ENCODE measurements at regions not wholly inside any gene's neighbourhood (a gene's known extent, or its start where the extent isn't known, plus 50 kb on each side); places are given as distances from the start of the nearest gene placed in this dataset.
"Not testable (repeated sequence)": the region's sequence is repeated elsewhere in the genome, so short reads cannot be mapped to it uniquely, and the experiment has no call there.

DNA sequence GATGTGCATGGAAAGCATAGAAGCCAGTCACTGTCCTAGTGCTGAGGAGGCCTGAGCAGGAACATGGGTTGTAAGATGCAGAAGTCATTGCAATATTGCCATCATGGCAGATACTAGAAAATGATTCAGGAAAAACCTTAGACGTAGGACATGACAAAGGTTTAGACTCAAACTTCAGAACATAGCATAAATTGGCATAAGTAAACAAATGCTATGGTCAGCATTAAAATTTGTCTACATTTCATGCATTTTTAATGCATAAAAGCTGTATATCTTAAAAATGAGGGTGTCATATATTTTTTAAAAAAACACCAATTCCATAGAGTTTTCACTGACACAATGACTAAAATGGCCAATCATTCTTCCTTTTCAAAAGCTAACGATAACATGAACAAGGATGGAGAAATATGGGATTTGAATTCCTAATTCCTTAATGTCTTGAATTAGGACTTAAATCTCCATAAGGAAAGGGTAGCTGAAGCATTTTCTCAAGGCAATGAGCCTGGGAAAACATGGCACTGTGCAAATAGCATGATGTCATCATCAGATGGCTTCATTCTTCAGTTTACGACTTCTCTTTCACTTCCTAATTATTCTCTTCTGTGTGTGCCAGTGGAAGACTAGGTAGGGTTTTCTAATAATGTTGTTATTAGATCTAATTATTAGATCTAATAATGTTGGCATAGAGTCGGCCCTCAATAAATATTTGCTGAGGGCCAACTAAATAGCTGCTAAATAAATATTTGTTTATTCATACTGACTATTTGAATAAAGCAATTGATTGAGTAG, 125.1 kb upstream of the FRG1 start:
- H3K9me3 Mint-ChIP-seq = peaks cover 5% of the 10 kb centered on the region
- H3K4me3 Mint-ChIP-seq = no peak overlapping the region
- H3K27me3 Mint-ChIP-seq = peaks cover 16% of the 10 kb centered on the region
- H3K36me3 Mint-ChIP-seq = peaks cover 5% of the 10 kb centered on the region
- no peak for DNase-seq
- H3K4me1 Mint-ChIP-seq = no peaks in the 10 kb centered on the region
- H3K27ac Mint-ChIP-seq = no peak overlapping the region

GRCh38 chr4:189822326-189822725, 118.3 kb upstream of the FRG1 start:
- H3K4me1 Mint-ChIP-seq = no peaks in the 10 kb centered on the region
- no peaks in the 10 kb centered on the region for H3K36me3 Mint-ChIP-seq
- H3K9me3 Mint-ChIP-seq = no peaks in the 10 kb centered on the region
- H3K27me3 Mint-ChIP-seq = no peaks in the 10 kb centered on the region
- H3K4me3 Mint-ChIP-seq = no peak overlapping the region
- no peak for DNase-seq
- no peak overlapping the region for H3K27ac Mint-ChIP-seq

DNA sequence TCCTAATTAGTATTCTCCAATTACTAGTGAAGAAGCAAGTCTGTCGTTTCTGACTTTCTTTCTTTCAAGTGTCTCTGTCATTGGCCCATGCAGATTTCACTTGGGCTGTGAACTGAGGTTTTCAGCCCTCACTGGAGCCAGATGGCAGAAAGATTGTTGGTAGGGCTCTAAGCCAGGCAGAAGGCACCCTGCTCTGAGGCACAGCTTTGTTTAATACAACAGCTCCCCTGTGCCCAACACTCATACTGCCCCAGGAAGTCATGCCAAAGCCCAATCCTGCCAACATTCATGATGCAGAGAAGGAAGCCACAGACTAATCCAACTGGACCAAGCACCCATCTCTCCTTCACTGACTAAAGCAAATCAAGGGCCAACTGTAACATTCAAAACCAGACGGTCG, 117.1 kb upstream of the FRG1 start:
- DNase-seq = no peak
- Mint-ChIP-seq H3K4me1 (no peaks in the 10 kb centered on the region), H3K4me3 (no peak overlapping the region), H3K27me3 (no peaks in the 10 kb centered on the region), H3K36me3 (no peaks in the 10 kb centered on the region), H3K27ac (no peak overlapping the region), H3K9me3 (no peaks in the 10 kb centered on the region)

- H3K9me3 Mint-ChIP-seq = no peaks in the 10 kb centered on the region
- H3K4me1 Mint-ChIP-seq = no peaks in the 10 kb centered on the region
- no peak overlapping the region for H3K4me3 Mint-ChIP-seq
- no peak overlapping the region for H3K27ac Mint-ChIP-seq
- no peaks in the 10 kb centered on the region for H3K27me3 Mint-ChIP-seq
- DNase-seq = no peak
- H3K36me3 Mint-ChIP-seq = no peaks in the 10 kb centered on the region
Observed at GRCh38 chr4:189825466-189825865, 115.2 kb upstream of the FRG1 start.

- Mint-ChIP-seq H3K27me3 (no peaks in the 10 kb centered on the region), H3K4me1 (no peaks in the 10 kb centered on the region), H3K36me3 (no peaks in the 10 kb centered on the region), H3K4me3 (no peak overlapping the region), H3K9me3 (no peaks in the 10 kb centered on the region), H3K27ac (no peak overlapping the region)
- no peak for DNase-seq
Observed at GRCh38 chr4:189826657-189827056, 114.0 kb upstream of the FRG1 start.

GRCh38 chr4:189828081-189828697, 112.5 kb upstream of the FRG1 start:
- Mint-ChIP-seq H3K4me1 (no peaks in the 10 kb centered on the region), H3K36me3 (no peaks in the 10 kb centered on the region), H3K27ac (no peak overlapping the region), H3K4me3 (no peak overlapping the region), H3K9me3 (no peaks in the 10 kb centered on the region), H3K27me3 (no peaks in the 10 kb centered on the region)
- DNase-seq = no peak

DNA sequence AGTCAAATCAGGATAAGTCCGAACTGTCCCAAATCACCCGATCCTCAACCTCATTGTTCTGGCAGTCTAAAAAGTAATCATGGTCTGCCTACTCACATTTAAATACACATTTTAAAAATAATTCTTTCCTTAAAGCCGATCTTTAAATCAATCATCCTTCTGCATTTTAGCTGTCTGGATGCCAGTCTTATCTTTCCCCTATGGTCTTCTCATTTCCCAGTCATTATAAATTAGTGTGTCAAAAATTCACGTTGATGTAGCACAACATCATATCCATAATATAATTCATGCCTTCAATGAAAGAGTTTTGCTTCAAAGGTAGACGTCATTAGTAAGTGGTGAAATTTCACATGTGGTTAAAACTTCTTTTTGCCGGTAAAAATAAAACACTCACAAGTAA, 108.1 kb upstream of the FRG1 start:
- H3K9me3 Mint-ChIP-seq = peaks cover 1% of the 10 kb centered on the region
- no peaks in the 10 kb centered on the region for H3K4me1 Mint-ChIP-seq
- no peaks in the 10 kb centered on the region for H3K36me3 Mint-ChIP-seq
- DNase-seq = no peak
- H3K27ac Mint-ChIP-seq = no peak overlapping the region
- no peak overlapping the region for H3K4me3 Mint-ChIP-seq
- H3K27me3 Mint-ChIP-seq = no peaks in the 10 kb centered on the region

- H3K36me3 Mint-ChIP-seq = no peaks in the 10 kb centered on the region
- no peak for DNase-seq
- no peak overlapping the region for H3K27ac Mint-ChIP-seq
- H3K27me3 Mint-ChIP-seq = no peaks in the 10 kb centered on the region
- H3K9me3 Mint-ChIP-seq = peaks cover 1% of the 10 kb centered on the region
- H3K4me1 Mint-ChIP-seq = no peaks in the 10 kb centered on the region
- no peak overlapping the region for H3K4me3 Mint-ChIP-seq
Observed at GRCh38 chr4:189834616-189835015, 106.1 kb upstream of the FRG1 start.

DNA sequence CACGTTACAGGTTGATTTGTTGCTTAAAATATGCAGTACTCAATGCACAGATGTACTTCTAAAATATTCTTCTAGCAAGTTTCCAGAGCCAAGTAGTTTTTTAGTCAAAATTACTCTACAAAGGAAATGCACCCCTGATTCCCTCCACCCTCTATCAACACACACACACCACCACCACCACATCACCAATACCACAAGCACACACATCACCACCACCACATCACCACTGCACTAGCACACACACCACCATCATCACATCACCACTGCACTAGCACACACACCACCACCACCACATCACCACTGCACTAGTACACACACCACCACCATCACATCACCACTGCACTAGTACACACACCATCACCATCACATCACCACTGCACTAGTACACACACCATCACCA, 105.2 kb upstream of the FRG1 start:
- H3K36me3 Mint-ChIP-seq = no peaks in the 10 kb centered on the region
- H3K4me1 Mint-ChIP-seq = no peaks in the 10 kb centered on the region
- H3K27ac Mint-ChIP-seq = no peak overlapping the region
- H3K27me3 Mint-ChIP-seq = no peaks in the 10 kb centered on the region
- peaks cover 1% of the 10 kb centered on the region for H3K9me3 Mint-ChIP-seq
- H3K4me3 Mint-ChIP-seq = no peak overlapping the region
- no peak for DNase-seq

- Mint-ChIP-seq H3K4me3 (no peak overlapping the region), H3K9me3 (peaks cover 1% of the 10 kb centered on the region), H3K4me1 (no peaks in the 10 kb centered on the region), H3K27ac (no peak overlapping the region), H3K36me3 (no peaks in the 10 kb centered on the region), H3K27me3 (no peaks in the 10 kb centered on the region)
- DNase-seq = no peak
Observed at GRCh38 chr4:189837471-189837870, 103.2 kb upstream of the FRG1 start.

DNA sequence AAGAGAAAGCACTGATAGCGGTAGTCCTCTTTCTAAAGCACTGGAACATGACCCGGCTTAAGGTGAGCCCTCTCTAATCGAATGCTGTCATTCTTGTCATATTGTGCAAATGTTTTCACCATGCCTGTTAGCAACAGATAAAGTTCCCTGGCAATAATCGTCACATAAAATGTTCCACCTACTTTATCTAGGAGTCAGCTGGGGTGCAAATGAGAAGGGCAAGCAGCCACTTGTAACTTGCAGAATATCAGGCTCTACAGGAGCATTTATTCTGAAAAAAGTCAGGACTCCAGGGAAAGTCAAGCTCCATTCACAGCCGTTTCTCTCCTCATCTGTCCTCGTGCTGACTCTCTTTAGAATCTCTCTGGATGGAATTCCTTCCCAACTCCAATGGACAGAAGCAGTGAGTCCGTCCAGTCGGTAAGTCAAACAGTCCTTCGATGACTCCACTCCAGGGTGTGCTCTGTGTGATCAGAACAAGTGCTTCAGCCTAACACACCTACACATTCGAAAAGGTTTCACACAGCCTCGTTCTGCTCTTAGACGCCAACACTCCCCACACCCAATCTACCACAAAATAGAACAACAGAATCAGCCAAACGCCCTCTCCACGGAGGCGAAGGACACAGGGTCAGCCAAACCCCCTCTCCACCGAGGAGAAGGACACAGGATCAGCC, 101.7 kb upstream of the FRG1 start:
- no peaks in the 10 kb centered on the region for H3K4me1 Mint-ChIP-seq
- H3K9me3 Mint-ChIP-seq = peaks cover 1% of the 10 kb centered on the region
- H3K4me3 Mint-ChIP-seq = no peak overlapping the region
- no peaks in the 10 kb centered on the region for H3K36me3 Mint-ChIP-seq
- no peak overlapping the region for H3K27ac Mint-ChIP-seq
- H3K27me3 Mint-ChIP-seq = no peaks in the 10 kb centered on the region
- no peak for DNase-seq

- Mint-ChIP-seq H3K4me1 (no peaks in the 10 kb centered on the region), H3K9me3 (peaks cover 1% of the 10 kb centered on the region), H3K27ac (no peak overlapping the region), H3K4me3 (no peak overlapping the region), H3K36me3 (no peaks in the 10 kb centered on the region), H3K27me3 (no peaks in the 10 kb centered on the region)
- no peak for DNase-seq
Observed at GRCh38 chr4:189840356-189840755, 100.3 kb upstream of the FRG1 start.

GRCh38 chr4:189843413-189844009, 97.2 kb upstream of the FRG1 start:
- Mint-ChIP-seq H3K36me3 (no peaks in the 10 kb centered on the region), H3K9me3 (no peaks in the 10 kb centered on the region), H3K27ac (no peak overlapping the region), H3K4me3 (no peak overlapping the region), H3K4me1 (no peaks in the 10 kb centered on the region), H3K27me3 (no peaks in the 10 kb centered on the region)
- no peak for DNase-seq

DNA sequence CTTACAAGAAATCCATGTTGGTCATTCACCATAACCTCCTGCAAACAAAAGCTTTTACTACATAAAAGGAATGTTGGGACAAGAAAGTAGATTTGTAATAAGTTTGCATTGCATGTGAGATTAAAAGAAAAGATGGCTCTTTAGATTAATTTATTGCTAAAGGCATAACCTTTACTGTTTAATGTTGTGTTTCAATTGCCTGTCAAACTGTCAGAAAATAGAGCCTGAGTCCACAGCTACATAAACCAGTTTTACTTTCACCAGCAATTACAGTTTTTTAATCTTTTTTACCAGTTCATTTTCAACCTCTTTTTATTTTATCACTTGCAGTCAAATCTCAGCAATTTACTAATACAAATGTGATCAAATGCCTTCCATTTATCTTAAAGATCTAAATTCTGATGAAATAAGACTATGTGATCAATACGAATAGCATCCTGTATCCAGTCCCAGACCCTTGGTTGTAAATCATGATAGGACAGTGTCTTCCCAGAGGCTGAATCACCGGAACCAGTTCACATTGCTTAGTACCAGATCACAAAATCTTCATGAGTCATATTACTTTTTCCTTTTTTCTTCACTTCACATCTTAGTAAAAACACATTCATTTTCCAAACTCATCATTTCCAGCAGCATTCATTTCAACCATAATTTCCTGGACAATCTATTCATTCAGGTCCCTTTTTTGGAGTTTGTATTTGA, 95.4 kb upstream of the FRG1 start:
- Mint-ChIP-seq H3K4me1 (no peaks in the 10 kb centered on the region), H3K36me3 (no peaks in the 10 kb centered on the region), H3K27me3 (no peaks in the 10 kb centered on the region), H3K4me3 (no peak overlapping the region), H3K27ac (no peak overlapping the region), H3K9me3 (no peaks in the 10 kb centered on the region)
- no peak for DNase-seq

GRCh38 chr4:189846094-189846493, 94.6 kb upstream of the FRG1 start:
- not testable (repeated sequence) for H3K4me1 Mint-ChIP-seq, H3K36me3 Mint-ChIP-seq, H3K9me3 Mint-ChIP-seq, H3K4me3 Mint-ChIP-seq, DNase-seq, H3K27me3 Mint-ChIP-seq, H3K27ac Mint-ChIP-seq
